Stimulated activated CD4-positive, alpha-beta T cell treated with anti-CD3 and anti-CD28 coated beads, Interleukin-12 subunit alpha, Interleukin-12 subunit beta, amount 100 ng/mL, for 48 hours (primary cell): ENCODE measurements at regions not wholly inside any gene's neighbourhood (a gene's known extent, or its start where the extent isn't known, plus 50 kb on each side); places are given as distances from the start of the nearest gene placed in this dataset.

Experiments used
- DNase-seq, 3 donors: peaks; one replicate each; pipeline ENCODE4 v3.0.0-alpha.2; 2020; ENCODE audit warnings: low read depth in 2 of 3, low spot score in 1 of 3

- no peak for DNase-seq
These were observed 85.6 kb downstream of the CPN2 start for GRCh38 chr3:194265505-194265892.

- no peak for DNase-seq
These were observed 84.8 kb downstream of the CPN2 start for GRCh38 chr3:194265996-194266964.

GRCh38 chr3:194267744-194268653, 83.1 kb downstream of the CPN2 start:
- DNase-seq: no peak

- DNase-seq: no peak
These were observed 82.2 kb downstream of the CPN2 start for GRCh38 chr3:194268654-194269512.

- DNase-seq: no peak
These were observed 81.5 kb downstream of the CPN2 start for GRCh38 chr3:194269610-194270145.

GRCh38 chr3:194270627-194271459, 80.3 kb downstream of the CPN2 start:
- DNase-seq: no peak

- no peak for DNase-seq
These were observed 79.6 kb downstream of the CPN2 start for GRCh38 chr3:194271460-194272035.

- DNase-seq: no peak
These were observed 78.9 kb downstream of the CPN2 start for GRCh38 chr3:194272221-194272620.

GRCh38 chr3:194272861-194273742, 78.0 kb downstream of the CPN2 start:
- no peak for DNase-seq

- DNase-seq: no peak
These were observed 77.3 kb downstream of the CPN2 start for GRCh38 chr3:194273743-194274310.

GRCh38 chr3:194274424-194275085, 76.6 kb downstream of the CPN2 start:
- DNase-seq: no peak

GRCh38 chr3:194275291-194275690, 75.8 kb downstream of the CPN2 start:
- no peak for DNase-seq

- DNase-seq: no peak
These were observed 75.4 kb downstream of the CPN2 start for GRCh38 chr3:194275721-194276120.

- no peak for DNase-seq
These were observed 74.4 kb downstream of the CPN2 start for GRCh38 chr3:194276768-194277103.

GRCh38 chr3:194277104-194277785, 73.9 kb downstream of the CPN2 start:
- DNase-seq: no peak

GRCh38 chr3:194277786-194278130, 73.4 kb downstream of the CPN2 start:
- no peak for DNase-seq

GRCh38 chr3:194278186-194278845, 72.8 kb downstream of the CPN2 start:
- DNase-seq: no peak
